PC-3 (cell line): ENCODE measurements at regions not wholly inside any gene's neighbourhood (a gene's known extent, or its start where the extent isn't known, plus 50 kb on each side); places are given as distances from the start of the nearest gene placed in this dataset.

ENCODE experiments used
- ATAC-seq: fragments of 200-7000 bp; cut with Tn5 transposase; 2 replicates; pipeline ENCODE4 v1.9.1; 2020; ENCODE audit warnings: mild to moderate bottlenecking, moderate library complexity
- BruUV-seq: library from RNA; stranded (reverse); fragments of 400-500 nt; replicated peaks from 2 replicates; lab custom pipeline; 2021; lab: Mats Ljungman, UMichigan
- CTCF ChIA-PET: fragments of 300-600 bp; sonication (Branson Sonifier 250); formaldehyde crosslinking; loops from one replicate; lab custom pipeline; 2022; ENCODE audit warnings: antibody characterized with exemption; lab: Charles Lee
- POLR2A ChIA-PET: fragments of 300-600 bp; sonication (Branson Sonifier 250); formaldehyde crosslinking; loops from one replicate; lab custom pipeline; 2022; ENCODE audit warnings: antibody characterized with exemption; ENCODE audit not compliant: unreplicated experiment; lab: Charles Lee
- DNase-seq: peaks from one replicate; pipeline ENCODE4 v3.0.0-alpha.2; 2015
- H2AFZ ChIP-seq: fragments of 300-600 bp; sonication (generic); 2 replicates; pipeline ENCODE4 v1.6.0; 2016; ENCODE audit warnings: antibody characterized with exemption, low read length
- H3F3A ChIP-seq: fragments of 300-600 bp; sonication (generic); one replicate; pipeline ENCODE4 v1.6.0; 2017; ENCODE audit warnings: antibody characterized with exemption, low read length, control low read depth, mild to moderate bottlenecking; ENCODE audit not compliant: unreplicated experiment
- H3K27ac ChIP-seq: fragments of 300-600 bp; sonication (generic); 2 replicates; pipeline ENCODE4 v1.5.1; 2016; ENCODE audit warnings: mild to moderate bottlenecking, low read length
- H3K27me3 ChIP-seq: fragments of 300-600 bp; sonication (generic); 2 replicates; pipeline ENCODE4 v1.6.1; 2016; ENCODE audit warnings: low read length, mixed read lengths
- H3K36me3 ChIP-seq: fragments of 300-600 bp; sonication (generic); 2 replicates; pipeline ENCODE4 v1.6.1; 2016; ENCODE audit warnings: low read depth, mixed run types, low read length, mixed read lengths
- H3K4me1 ChIP-seq: fragments of 300-600 bp; sonication (generic); 2 replicates; pipeline ENCODE4 v1.5.1; 2016; ENCODE audit warnings: low read length; ENCODE audit not compliant: insufficient read depth
- H3K4me2 ChIP-seq: fragments of 300-600 bp; sonication (generic); 2 replicates; pipeline ENCODE4 v1.6.0; 2016; ENCODE audit warnings: low read length
- H3K4me3 ChIP-seq: fragments of 300-600 bp; sonication (generic); 2 replicates; pipeline ENCODE4 v1.5.1; 2016; ENCODE audit warnings: mild to moderate bottlenecking, low read length, mixed read lengths
- H3K79me2 ChIP-seq: fragments of 300-600 bp; sonication (generic); 2 replicates; pipeline ENCODE4 v1.6.1; 2017; ENCODE audit warnings: low read length, mixed read lengths
- H3K9ac ChIP-seq: fragments of 300-600 bp; sonication (generic); 2 replicates; pipeline ENCODE4 v1.6.0; 2016; ENCODE audit warnings: mild to moderate bottlenecking, low read length
- H3K9me2 ChIP-seq: fragments of 300-600 bp; sonication (generic); replicated peaks from 2 replicates; pipeline ENCODE4 v1.6.1; 2016; ENCODE audit warnings: mixed run types, low read length, mixed read lengths
- H3K9me3 ChIP-seq: fragments of 300-600 bp; sonication (generic); 2 replicates; pipeline ENCODE4 v1.6.1; 2016; ENCODE audit warnings: low read length, mixed read lengths
- H4K20me1 ChIP-seq: fragments of 300-600 bp; sonication (generic); 2 replicates; pipeline ENCODE4 v1.6.1; 2016; ENCODE audit warnings: low read length, mixed read lengths
- EZH2 ChIP-seq: fragments of 300-600 bp; sonication (generic); IDR thresholded peaks from one replicate; pipeline ENCODE4 v1.6.1; 2017; ENCODE audit warnings: antibody characterized with exemption, mild to moderate bottlenecking, low read length; ENCODE audit not compliant: unreplicated experiment
- EZH2phosphoT487 ChIP-seq: fragments of 300-600 bp; sonication (generic); IDR thresholded peaks from 2 replicates; pipeline ENCODE4 v1.6.1; 2018; ENCODE audit warnings: mild to moderate bottlenecking, antibody characterized with exemption, low read length, borderline replicate concordance
- intact Hi-C: fragments of 100-400 bp; cut with micrococcal nuclease; formaldehyde crosslinking; loops from 2 replicates; pipeline ENCODE4 v1.9.0; 2023
- TF ChIP-seq, protein P1 (sequence below): fragments of 300-600 bp; sonication (generic); conservative IDR thresholded peaks from 2 replicates; pipeline ENCODE4 v1.5.1; 2017; ENCODE audit warnings: antibody characterized with exemption, low read depth, mild to moderate bottlenecking, low read length

DNA sequence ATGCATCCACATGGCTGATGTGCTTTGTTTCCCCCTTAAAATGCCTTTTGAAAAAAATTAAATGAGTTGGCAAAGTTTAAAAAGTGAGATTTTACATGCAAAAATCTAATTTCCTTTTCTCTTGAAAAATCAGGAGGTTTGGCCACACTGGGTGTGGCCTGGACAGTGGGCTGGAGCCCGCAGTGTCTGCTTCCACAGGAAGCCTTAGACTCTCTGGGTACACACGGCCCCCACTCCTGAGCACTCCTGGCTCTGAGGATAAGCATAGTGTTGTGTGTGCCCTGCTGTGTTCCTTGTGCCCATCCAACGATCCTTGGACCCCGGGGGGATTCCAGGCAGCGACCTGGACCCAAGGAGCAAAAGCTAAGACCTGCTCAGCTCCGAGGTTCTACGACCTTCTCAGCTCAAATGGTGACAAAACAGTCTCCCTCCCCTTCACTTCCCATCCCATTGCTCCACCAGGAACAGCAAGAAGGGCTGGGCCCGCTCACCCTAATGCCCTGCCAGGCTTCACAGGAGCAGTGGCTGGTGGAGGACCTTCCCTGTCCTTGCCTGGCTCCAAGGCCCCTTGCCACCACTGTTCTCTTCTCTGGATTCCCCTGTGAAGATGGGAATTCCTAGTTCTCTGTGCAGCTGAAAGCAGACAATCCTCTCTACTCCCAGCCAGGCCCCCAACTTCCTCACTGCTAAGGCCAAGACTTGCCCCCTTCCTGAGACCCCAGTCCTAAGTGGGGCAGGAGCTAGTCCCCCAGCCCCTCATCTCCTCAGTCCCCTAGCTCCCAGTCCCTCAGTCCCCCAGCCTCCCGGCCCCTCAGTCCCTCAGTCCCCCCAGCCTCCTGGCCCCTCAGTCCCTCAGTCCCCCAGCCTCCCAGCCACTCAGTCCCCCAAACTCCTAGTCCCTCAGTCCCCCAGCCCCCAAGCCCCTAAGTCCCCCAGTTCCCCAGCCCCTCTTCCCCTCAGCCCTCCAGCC, 395.8 kb downstream of the PTPRU start:
- TF ChIP-seq EZH2 (no peak), EZH2phosphoT487 (no peak)
- TF ChIP-seq, protein P1, sequence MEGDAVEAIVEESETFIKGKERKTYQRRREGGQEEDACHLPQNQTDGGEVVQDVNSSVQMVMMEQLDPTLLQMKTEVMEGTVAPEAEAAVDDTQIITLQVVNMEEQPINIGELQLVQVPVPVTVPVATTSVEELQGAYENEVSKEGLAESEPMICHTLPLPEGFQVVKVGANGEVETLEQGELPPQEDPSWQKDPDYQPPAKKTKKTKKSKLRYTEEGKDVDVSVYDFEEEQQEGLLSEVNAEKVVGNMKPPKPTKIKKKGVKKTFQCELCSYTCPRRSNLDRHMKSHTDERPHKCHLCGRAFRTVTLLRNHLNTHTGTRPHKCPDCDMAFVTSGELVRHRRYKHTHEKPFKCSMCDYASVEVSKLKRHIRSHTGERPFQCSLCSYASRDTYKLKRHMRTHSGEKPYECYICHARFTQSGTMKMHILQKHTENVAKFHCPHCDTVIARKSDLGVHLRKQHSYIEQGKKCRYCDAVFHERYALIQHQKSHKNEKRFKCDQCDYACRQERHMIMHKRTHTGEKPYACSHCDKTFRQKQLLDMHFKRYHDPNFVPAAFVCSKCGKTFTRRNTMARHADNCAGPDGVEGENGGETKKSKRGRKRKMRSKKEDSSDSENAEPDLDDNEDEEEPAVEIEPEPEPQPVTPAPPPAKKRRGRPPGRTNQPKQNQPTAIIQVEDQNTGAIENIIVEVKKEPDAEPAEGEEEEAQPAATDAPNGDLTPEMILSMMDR, result no peak
- Histone ChIP-seq H3K9me2 (no peaks in the 10 kb centered on the region), H3K4me3 (no peak overlapping the region), H3F3A (no peaks in the 10 kb centered on the region), H3K4me1 (no peaks in the 10 kb centered on the region), H3K27ac (no peak overlapping the region), H3K36me3 (no peaks in the 10 kb centered on the region), H3K9me3 (no peaks in the 10 kb centered on the region), H2AFZ (no peak overlapping the region), H4K20me1 (no peaks in the 10 kb centered on the region), H3K4me2 (no peak overlapping the region), H3K79me2 (no peaks in the 10 kb centered on the region), H3K27me3 (no peaks in the 10 kb centered on the region), H3K9ac (no peak overlapping the region)
- ChIA-PET POLR2A (no interaction called here), CTCF (no interaction called here)
- BruUV-seq, result no TSS peak
- ATAC-seq (no peak; the same call in 1 of the 2 replicates), DNase-seq (no peak)
- intact Hi-C loops, result no loop called here

DNA sequence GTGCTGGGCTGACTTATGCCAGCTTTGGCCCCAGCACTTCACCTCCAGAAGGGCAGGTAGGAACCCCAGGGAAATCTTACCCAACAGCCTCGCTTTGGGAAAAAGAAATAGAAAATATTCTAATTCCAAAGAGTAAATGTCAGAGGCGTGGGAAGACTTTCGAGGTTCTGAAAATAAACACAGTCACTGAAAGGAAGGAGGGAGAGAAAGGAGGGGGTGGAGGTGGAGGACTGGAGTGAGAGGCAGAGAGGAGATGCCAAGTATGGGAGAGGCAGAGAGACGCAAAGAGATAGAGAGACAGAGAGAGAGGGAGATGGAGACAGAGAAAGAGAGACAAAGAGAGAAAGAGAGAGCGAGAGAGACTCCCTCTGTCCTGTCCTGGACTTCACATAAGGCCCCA, 395.0 kb downstream of the PTPRU start:
- no peak overlapping the region for H3K4me2 ChIP-seq
- no TSS peak for BruUV-seq

More for the DNA sequence above, 395.0 kb downstream of the PTPRU start:
- DNase-seq (no peak), ATAC-seq (no peak)
- ChIA-PET CTCF (no interaction called here), POLR2A (no interaction called here)
- Histone ChIP-seq H4K20me1 (no peaks in the 10 kb centered on the region), H3K79me2 (no peaks in the 10 kb centered on the region), H3K9ac (no peak overlapping the region), H3K9me2 (no peaks in the 10 kb centered on the region), H2AFZ (no peak overlapping the region), H3K4me3 (no peak overlapping the region), H3K27ac (no peak overlapping the region), H3K36me3 (no peaks in the 10 kb centered on the region), H3K27me3 (no peaks in the 10 kb centered on the region), H3K4me1 (no peaks in the 10 kb centered on the region), H3F3A (no peaks in the 10 kb centered on the region), H3K9me3 (no peaks in the 10 kb centered on the region)
- TF ChIP-seq EZH2 (no peak), EZH2phosphoT487 (no peak)
- TF ChIP-seq, protein P1, result no peak
- intact Hi-C loops, result no loop called here
